Central memory CD8-positive, alpha-beta T cell (primary cell): ENCODE measurements at regions not wholly inside any gene's neighbourhood (a gene's known extent, or its start where the extent isn't known, plus 50 kb on each side); places are given as distances from the start of the nearest gene placed in this dataset.
A peak's percentile ranks its signal among the peaks of the same experiment; 100 is the strongest.
"Not testable (repeated sequence)": the region's sequence is repeated elsewhere in the genome, so short reads cannot be mapped to it uniquely, and the experiment has no call there.

Experiments used
- ATAC-seq: fragments of 150-1000 bp; cut with Tn5 transposase; replicated peaks from 2 replicates; pipeline ENCODE4 v1.10.0; 2022; ENCODE audit warnings: mild to moderate bottlenecking, moderate FRiP score, moderate number of reproducible peaks; ENCODE audit not compliant: poor library complexity, severe bottlenecking; ENCODE audit errors: extremely low read depth
- DNase-seq, 2 donors: peaks; one replicate each; pipeline ENCODE4 v3.0.0; 2021; ENCODE audit warnings: low spot score in 2 of 2
- H3K27ac Mint-ChIP-seq: one replicate; pipeline ENCODE4 v1.8.0; 2022; ENCODE audit warnings: low read depth, mild to moderate bottlenecking, moderate library complexity, mixed read lengths
- H3K27me3 Mint-ChIP-seq: one replicate; pipeline ENCODE4 v1.8.0; 2022; ENCODE audit warnings: mixed read lengths
- H3K36me3 Mint-ChIP-seq: one replicate; pipeline ENCODE4 v1.8.0; 2022; ENCODE audit warnings: mild to moderate bottlenecking, moderate library complexity, mixed read lengths; ENCODE audit not compliant: insufficient read depth
- H3K4me1 Mint-ChIP-seq: one replicate; pipeline ENCODE4 v1.8.0; 2022; ENCODE audit warnings: mixed read lengths
- H3K4me3 Mint-ChIP-seq: one replicate; pipeline ENCODE4 v1.8.0; 2022; ENCODE audit warnings: mild to moderate bottlenecking, moderate library complexity, mixed read lengths
- H3K9me3 Mint-ChIP-seq: one replicate; pipeline ENCODE4 v1.8.0; 2022; ENCODE audit warnings: mixed read lengths

GRCh38 chr1:222470252-222470805 lies 77.6 kb downstream of the HHIPL2 start:
- not testable (repeated sequence) for H3K27ac Mint-ChIP-seq, H3K4me3 Mint-ChIP-seq, H3K36me3 Mint-ChIP-seq, H3K4me1 Mint-ChIP-seq, H3K9me3 Mint-ChIP-seq, DNase-seq, ATAC-seq, H3K27me3 Mint-ChIP-seq

DNA sequence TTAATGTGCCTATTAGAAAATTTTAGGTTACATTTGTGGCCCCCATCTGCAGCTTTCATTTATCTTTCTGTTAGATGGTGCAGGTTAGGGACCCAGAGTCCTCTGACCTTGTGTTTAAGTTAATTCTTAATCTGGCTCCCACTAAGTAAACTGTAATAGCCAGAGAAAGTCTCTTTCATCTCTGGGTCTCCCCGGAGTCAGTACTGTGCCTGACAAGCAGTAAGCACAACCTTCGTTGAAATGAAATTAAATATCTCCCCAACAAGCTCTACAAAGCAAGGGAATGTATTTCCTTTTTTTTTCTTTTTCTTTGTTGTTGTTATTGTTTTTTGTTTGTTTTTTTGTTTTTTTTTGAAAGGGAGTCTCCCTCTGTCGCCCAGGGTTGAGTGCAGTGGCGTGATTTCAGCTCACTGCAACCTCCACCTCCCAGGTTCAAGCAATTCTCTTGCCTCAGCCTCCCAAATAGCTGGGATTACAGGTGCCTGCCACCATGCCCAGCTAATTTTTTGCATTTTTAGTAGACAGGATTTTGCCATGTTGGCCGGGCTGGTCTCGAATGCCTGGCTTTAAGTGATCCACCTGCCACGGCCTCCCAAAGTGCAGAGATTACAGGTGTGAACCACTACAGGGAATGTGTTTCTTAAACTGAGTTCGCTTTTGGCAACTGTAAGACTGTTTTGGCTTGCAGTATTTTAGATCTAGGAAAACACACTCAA lies 81.6 kb downstream of the HHIPL2 start:
- Mint-ChIP-seq H3K36me3 (peaks cover 11% of the 10 kb centered on the region), H3K4me1 (peaks cover 7% of the 10 kb centered on the region), H3K4me3 (peak overlapping the region; percentile 79), H3K27me3 (no peaks in the 10 kb centered on the region), H3K9me3 (no peaks in the 10 kb centered on the region), H3K27ac (peak overlapping the region; percentile 55)
- no peak for ATAC-seq
- no peak for DNase-seq

- ATAC-seq: peak; percentile 84
These were observed 82.5 kb downstream of the HHIPL2 start for GRCh38 chr1:222465211-222466041.

DNA sequence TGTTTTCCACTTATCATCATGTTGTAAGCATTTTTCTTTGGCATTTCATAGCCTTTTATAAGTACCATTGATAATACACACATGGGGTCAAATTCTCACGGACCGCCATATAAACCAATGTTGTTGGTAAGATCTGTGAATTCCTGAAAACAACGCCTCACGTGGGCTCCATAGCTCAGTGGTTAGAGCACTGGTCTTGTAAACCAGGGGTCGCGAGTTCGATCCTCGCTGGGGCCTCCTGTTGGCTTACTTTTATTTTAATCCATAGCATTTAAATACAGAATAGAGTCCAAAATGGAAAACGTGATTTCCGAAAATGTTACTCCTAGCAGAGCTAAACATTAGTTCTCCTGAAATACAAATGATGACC lies 83.1 kb downstream of the HHIPL2 start:
- H3K4me3 Mint-ChIP-seq: peak overlapping the region; percentile 79

More at GRCh38 chr1:222465211-222466041, 82.5 kb downstream of the HHIPL2 start:
- DNase-seq: peak; percentile 70 to 72
- Mint-ChIP-seq H3K27me3 (peaks cover 5% of the 10 kb centered on the region), H3K4me1 (peaks cover 7% of the 10 kb centered on the region), H3K36me3 (peaks cover 11% of the 10 kb centered on the region), H3K27ac (peak overlapping the region; percentile 90), H3K9me3 (no peaks in the 10 kb centered on the region), H3K4me3 (peak overlapping the region; percentile 79)

DNA sequence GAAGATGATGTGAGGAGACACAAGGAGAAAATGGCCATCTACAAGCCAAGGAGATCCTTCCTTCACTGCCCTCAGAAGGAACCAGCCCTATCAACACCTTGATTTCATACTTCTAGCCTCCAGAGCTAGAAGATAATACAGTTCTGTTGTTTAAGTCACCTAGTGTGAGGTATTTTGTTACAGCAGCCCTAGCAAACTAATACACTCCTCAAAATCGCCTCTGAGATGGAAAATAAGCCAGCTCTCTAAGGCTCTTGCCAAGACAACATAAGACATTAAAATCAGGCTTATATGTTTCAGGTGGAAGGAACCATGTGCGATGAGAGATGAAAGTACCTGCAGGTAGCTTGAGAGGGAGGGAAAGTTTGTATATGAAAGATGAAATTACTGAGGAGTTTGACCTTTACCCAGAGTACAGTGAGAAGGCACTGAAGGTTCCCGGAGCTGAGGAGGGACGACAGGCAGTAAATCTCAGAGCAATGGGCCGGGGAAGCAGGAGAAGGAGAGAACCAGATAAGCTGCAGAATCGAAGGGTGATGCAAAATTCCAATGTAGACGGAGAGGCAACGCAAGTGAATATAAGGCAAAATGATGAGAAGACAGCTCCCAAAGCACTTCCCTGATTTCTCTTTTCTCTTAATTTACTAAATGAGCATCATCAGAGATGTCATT lies 84.7 kb downstream of the HHIPL2 start:
- Mint-ChIP-seq H3K4me3 (peak overlapping the region; percentile 3), H3K27ac (peak overlapping the region; percentile 26), H3K27me3 (peaks cover 13% of the 10 kb centered on the region), H3K4me1 (peaks cover 7% of the 10 kb centered on the region), H3K9me3 (no peaks in the 10 kb centered on the region), H3K36me3 (peaks cover 11% of the 10 kb centered on the region)
- ATAC-seq (no peak), DNase-seq (no peak)

More for the DNA sequence above, 83.1 kb downstream of the HHIPL2 start:
- DNase-seq (peak; percentile 50 to 52), ATAC-seq (peak; percentile 48)
- no peaks in the 10 kb centered on the region for H3K9me3 Mint-ChIP-seq
- peaks cover 7% of the 10 kb centered on the region for H3K4me1 Mint-ChIP-seq
- peaks cover 11% of the 10 kb centered on the region for H3K27me3 Mint-ChIP-seq
- peaks cover 11% of the 10 kb centered on the region for H3K36me3 Mint-ChIP-seq
- H3K27ac Mint-ChIP-seq: peak overlapping the region; percentile 90

- H3K9me3 Mint-ChIP-seq: peaks cover 2% of the 10 kb centered on the region
These were observed 85.3 kb downstream of the HHIPL2 start for GRCh38 chr1:222462601-222463000.

GRCh38 chr1:222461941-222462340 lies 86.0 kb downstream of the HHIPL2 start:
- DNase-seq: no peak
- Mint-ChIP-seq H3K27me3 (peaks cover 13% of the 10 kb centered on the region), H3K36me3 (peaks cover 11% of the 10 kb centered on the region), H3K9me3 (peaks cover 9% of the 10 kb centered on the region), H3K4me1 (peaks cover 7% of the 10 kb centered on the region), H3K27ac (no peak overlapping the region), H3K4me3 (no peak overlapping the region)
- no peak for ATAC-seq

More at GRCh38 chr1:222462601-222463000, 85.3 kb downstream of the HHIPL2 start:
- Mint-ChIP-seq H3K27ac (no peak overlapping the region), H3K27me3 (peaks cover 13% of the 10 kb centered on the region), H3K4me3 (no peak overlapping the region), H3K4me1 (peaks cover 7% of the 10 kb centered on the region), H3K36me3 (peaks cover 11% of the 10 kb centered on the region)
- DNase-seq (no peak), ATAC-seq (no peak)

GRCh38 chr1:222459652-222460051 lies 88.3 kb downstream of the HHIPL2 start:
- H3K36me3 Mint-ChIP-seq: peaks cover 4% of the 10 kb centered on the region
- ATAC-seq (no peak), DNase-seq (no peak)
- peaks cover 9% of the 10 kb centered on the region for H3K4me1 Mint-ChIP-seq
- H3K27me3 Mint-ChIP-seq: peaks cover 13% of the 10 kb centered on the region
- H3K4me3 Mint-ChIP-seq: no peak overlapping the region
- H3K27ac Mint-ChIP-seq: no peak overlapping the region
- H3K9me3 Mint-ChIP-seq: peaks cover 10% of the 10 kb centered on the region

DNA sequence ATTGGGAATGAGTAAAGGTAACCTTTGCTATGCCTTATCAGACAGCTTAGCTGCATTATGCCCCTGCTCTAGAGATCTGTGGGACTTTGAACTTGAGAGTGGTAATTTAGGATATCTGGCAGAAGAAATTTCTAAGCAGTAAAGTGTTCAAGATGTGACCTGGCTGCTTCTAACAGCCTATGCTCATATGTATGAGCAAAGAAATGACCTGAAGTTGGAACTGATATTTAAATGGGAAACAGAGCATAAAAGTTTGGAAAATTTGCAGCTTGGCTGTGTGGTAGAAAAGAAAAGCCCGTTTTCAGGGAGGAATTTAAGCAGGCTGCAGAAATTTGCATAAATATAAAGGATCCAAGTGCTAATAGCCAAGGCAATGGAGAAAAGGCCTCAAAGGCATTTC lies 90.4 kb downstream of the HHIPL2 start:
- DNase-seq (no peak), ATAC-seq (no peak)
- H3K36me3 Mint-ChIP-seq: no peaks in the 10 kb centered on the region
- no peak overlapping the region for H3K27ac Mint-ChIP-seq
- peaks cover 9% of the 10 kb centered on the region for H3K4me1 Mint-ChIP-seq
- H3K9me3 Mint-ChIP-seq: peaks cover 10% of the 10 kb centered on the region
- H3K27me3 Mint-ChIP-seq: peaks cover 13% of the 10 kb centered on the region
- H3K4me3 Mint-ChIP-seq: no peak overlapping the region

- peaks cover 13% of the 10 kb centered on the region for H3K27me3 Mint-ChIP-seq
- H3K36me3 Mint-ChIP-seq: no peaks in the 10 kb centered on the region
- no peak overlapping the region for H3K27ac Mint-ChIP-seq
- H3K4me3 Mint-ChIP-seq: no peak overlapping the region
- H3K9me3 Mint-ChIP-seq: peaks cover 10% of the 10 kb centered on the region
- peaks cover 9% of the 10 kb centered on the region for H3K4me1 Mint-ChIP-seq
- ATAC-seq (no peak), DNase-seq (no peak)
These were observed 90.8 kb downstream of the HHIPL2 start for GRCh38 chr1:222457084-222457483.

- no peak overlapping the region for H3K4me3 Mint-ChIP-seq
- peaks cover 10% of the 10 kb centered on the region for H3K9me3 Mint-ChIP-seq
- DNase-seq: peak; percentile 57 to 76
- ATAC-seq: peak; percentile 86
- H3K4me1 Mint-ChIP-seq: peaks cover 9% of the 10 kb centered on the region
- peaks cover 7% of the 10 kb centered on the region for H3K27me3 Mint-ChIP-seq
- no peak overlapping the region for H3K27ac Mint-ChIP-seq
- H3K36me3 Mint-ChIP-seq: no peaks in the 10 kb centered on the region
These were observed 92.6 kb downstream of the HHIPL2 start for GRCh38 chr1:222455188-222455879.

GRCh38 chr1:222454782-222455181 lies 93.1 kb downstream of the HHIPL2 start:
- peaks cover 2% of the 10 kb centered on the region for H3K27me3 Mint-ChIP-seq

More at GRCh38 chr1:222454782-222455181, 93.1 kb downstream of the HHIPL2 start:
- DNase-seq: no peak
- Mint-ChIP-seq H3K4me3 (no peak overlapping the region), H3K27ac (no peak overlapping the region), H3K4me1 (peaks cover 9% of the 10 kb centered on the region), H3K36me3 (no peaks in the 10 kb centered on the region), H3K9me3 (peaks cover 10% of the 10 kb centered on the region)
- ATAC-seq: no peak
